Smooth muscle cell (in vitro differentiated cells): ENCODE measurements at regions not wholly inside any gene's neighbourhood (a gene's known extent, or its start where the extent isn't known, plus 50 kb on each side); places are given as distances from the start of the nearest gene placed in this dataset.

Experiments used
- DNase-seq: peaks from one replicate; lab custom pipeline; 2025; ENCODE audit not compliant: unreplicated experiment; lab: John Stamatoyannopoulos, UW
- H2AFZ ChIP-seq: fragments of 200-600 bp; sonication (generic); 2 replicates; pipeline ENCODE4 v1.6.0; 2016; ENCODE audit warnings: antibody characterized with exemption, low read depth, mild to moderate bottlenecking
- H3F3A ChIP-seq: fragments of 200-600 bp; sonication (generic); 2 replicates; pipeline ENCODE4 v1.6.0; 2017; ENCODE audit warnings: antibody characterized with exemption, low read depth
- H3K27ac ChIP-seq: fragments of 200-600 bp; sonication (generic); 2 replicates; pipeline ENCODE4 v1.5.1; 2016; ENCODE audit warnings: low read depth, mild to moderate bottlenecking
- H3K27me3 ChIP-seq: fragments of 200-600 bp; sonication (generic); 2 replicates; pipeline ENCODE4 v1.6.1; 2016; ENCODE audit warnings: low read depth, mild to moderate bottlenecking
- H3K36me3 ChIP-seq: fragments of 200-600 bp; sonication (generic); 2 replicates; pipeline ENCODE4 v1.5.1; 2016; ENCODE audit warnings: low read depth
- H3K4me1 ChIP-seq: fragments of 200-600 bp; sonication (generic); 2 replicates; pipeline ENCODE4 v1.5.1; 2016; ENCODE audit warnings: low read depth
- H3K4me2 ChIP-seq: fragments of 200-600 bp; sonication (generic); 2 replicates; pipeline ENCODE4 v1.6.0; 2016; ENCODE audit warnings: mild to moderate bottlenecking
- H3K4me3 ChIP-seq: fragments of 200-600 bp; sonication (generic); 2 replicates; pipeline ENCODE4 v1.5.1; 2016; ENCODE audit warnings: mild to moderate bottlenecking
- H3K79me2 ChIP-seq: fragments of 200-600 bp; sonication (generic); 2 replicates; pipeline ENCODE4 v1.6.0; 2016; ENCODE audit warnings: low read depth, mild to moderate bottlenecking
- H3K9ac ChIP-seq: fragments of 200-600 bp; sonication (generic); 2 replicates; pipeline ENCODE4 v1.6.0; 2016; ENCODE audit warnings: low read depth
- H3K9me3 ChIP-seq: fragments of 200-600 bp; sonication (generic); replicated peaks from 2 replicates; pipeline ENCODE4 v1.5.1; 2016; ENCODE audit warnings: low read depth
- H4K20me1 ChIP-seq: fragments of 200-600 bp; sonication (generic); 2 replicates; pipeline ENCODE4 v1.6.0; 2016; ENCODE audit warnings: low read depth
- CTCF ChIP-seq: fragments of 200-600 bp; sonication (generic); IDR thresholded peaks from 2 replicates; pipeline ENCODE4 v1.5.1; 2017; ENCODE audit warnings: borderline replicate concordance, mild to moderate bottlenecking, antibody characterized with exemption; ENCODE audit not compliant: insufficient read depth, poor library complexity, severe bottlenecking
- WGBS: methylation state at CpG from one replicate; pipeline ENCODE4 v1.1.7; 2016; ENCODE audit warnings: low lambda C conversion rate; 5-methylcytosine and 5-hydroxymethylcytosine counted together

GRCh38 chr7:3187444-3188040 lies 113.5 kb upstream of the SDK1 start:
- Histone ChIP-seq H3F3A (no peaks in the 10 kb centered on the region), H3K4me2 (no peak overlapping the region), H4K20me1 (no peaks in the 10 kb centered on the region), H3K36me3 (no peaks in the 10 kb centered on the region), H3K27me3 (no peaks in the 10 kb centered on the region), H3K9me3 (no peaks in the 10 kb centered on the region), H3K27ac (no peak overlapping the region), H3K79me2 (no peaks in the 10 kb centered on the region), H3K4me1 (no peaks in the 10 kb centered on the region), H3K4me3 (no peak overlapping the region), H2AFZ (no peak overlapping the region), H3K9ac (no peak overlapping the region)
- no peak for TF ChIP-seq CTCF
- DNase-seq = no peak
- WGBS = 93% methylated on average over 18 of the region's 18 CpGs

GRCh38 chr7:3188946-3189345 lies 112.1 kb upstream of the SDK1 start:
- no peaks in the 10 kb centered on the region for H3F3A ChIP-seq
- no peak overlapping the region for H3K4me2 ChIP-seq
- H3K4me1 ChIP-seq = no peaks in the 10 kb centered on the region
- no peaks in the 10 kb centered on the region for H3K9me3 ChIP-seq
- no peaks in the 10 kb centered on the region for H4K20me1 ChIP-seq
- H3K4me3 ChIP-seq = no peak overlapping the region
- DNase-seq = no peak
- TF ChIP-seq CTCF = no peak
- no peak overlapping the region for H2AFZ ChIP-seq
- WGBS = 89% methylated on average over 9 of the region's 9 CpGs
- no peaks in the 10 kb centered on the region for H3K79me2 ChIP-seq
- H3K36me3 ChIP-seq = no peaks in the 10 kb centered on the region
- no peak overlapping the region for H3K27ac ChIP-seq
- H3K27me3 ChIP-seq = no peaks in the 10 kb centered on the region
- no peak overlapping the region for H3K9ac ChIP-seq

GRCh38 chr7:3191548-3191947 lies 109.5 kb upstream of the SDK1 start:
- no peak overlapping the region for H2AFZ ChIP-seq
- H3K36me3 ChIP-seq = no peaks in the 10 kb centered on the region
- no peaks in the 10 kb centered on the region for H3K4me1 ChIP-seq
- H3K9ac ChIP-seq = no peak overlapping the region
- H3K27me3 ChIP-seq = no peaks in the 10 kb centered on the region
- H3K79me2 ChIP-seq = no peaks in the 10 kb centered on the region
- H3K9me3 ChIP-seq = no peaks in the 10 kb centered on the region
- no peaks in the 10 kb centered on the region for H3F3A ChIP-seq
- H3K27ac ChIP-seq = no peak overlapping the region
- no peak overlapping the region for H3K4me3 ChIP-seq
- H3K4me2 ChIP-seq = no peak overlapping the region
- H4K20me1 ChIP-seq = no peaks in the 10 kb centered on the region
- WGBS = 89% methylated on average over 4 of the region's 4 CpGs
- no peak for TF ChIP-seq CTCF
- DNase-seq = no peak

GRCh38 chr7:3192669-3193068 lies 108.4 kb upstream of the SDK1 start:
- Histone ChIP-seq H3K9ac (no peak overlapping the region), H3K4me2 (no peak overlapping the region), H3K79me2 (no peaks in the 10 kb centered on the region), H3K36me3 (no peaks in the 10 kb centered on the region), H4K20me1 (no peaks in the 10 kb centered on the region), H3K27ac (no peak overlapping the region), H3K4me3 (no peak overlapping the region), H3K4me1 (no peaks in the 10 kb centered on the region), H3K9me3 (no peaks in the 10 kb centered on the region), H3F3A (no peaks in the 10 kb centered on the region), H2AFZ (no peak overlapping the region), H3K27me3 (no peaks in the 10 kb centered on the region)
- DNase-seq = no peak
- 82% methylated on average over 4 of the region's 4 CpGs for WGBS
- TF ChIP-seq CTCF = no peak
